Mammary epithelial cell (primary cell): ENCODE measurements at regions not wholly inside any gene's neighbourhood (a gene's known extent, or its start where the extent isn't known, plus 50 kb on each side); places are given as distances from the start of the nearest gene placed in this dataset.

Experiments
- EZH2 ChIP-seq: IDR thresholded peaks from 2 replicates; pipeline ENCODE4 v1.6.1; 2012; ENCODE audit warnings: low read length, inconsistent platforms, borderline replicate concordance
- TF ChIP-seq, protein P1 (sequence below), 2 donors: IDR thresholded peaks in 1 of 2; conservative IDR thresholded peaks in 1 of 2; 2 replicates each; pipeline ENCODE4 v1.5.1; 2011 to 2012; ENCODE audit warnings: inconsistent platforms in 2 of 2, low read length in 2 of 2, mild to moderate bottlenecking in 2 of 2, control low read depth in 1 of 2, low read depth in 1 of 2; ENCODE audit not compliant: insufficient read depth in 1 of 2; ENCODE audit errors: extremely low read depth in 1 of 2

GRCh38 chr18:75912829-75913228 is 485.3 kb upstream of the SMIM21 start:
- no peak for TF ChIP-seq EZH2
- TF ChIP-seq, protein P1, sequence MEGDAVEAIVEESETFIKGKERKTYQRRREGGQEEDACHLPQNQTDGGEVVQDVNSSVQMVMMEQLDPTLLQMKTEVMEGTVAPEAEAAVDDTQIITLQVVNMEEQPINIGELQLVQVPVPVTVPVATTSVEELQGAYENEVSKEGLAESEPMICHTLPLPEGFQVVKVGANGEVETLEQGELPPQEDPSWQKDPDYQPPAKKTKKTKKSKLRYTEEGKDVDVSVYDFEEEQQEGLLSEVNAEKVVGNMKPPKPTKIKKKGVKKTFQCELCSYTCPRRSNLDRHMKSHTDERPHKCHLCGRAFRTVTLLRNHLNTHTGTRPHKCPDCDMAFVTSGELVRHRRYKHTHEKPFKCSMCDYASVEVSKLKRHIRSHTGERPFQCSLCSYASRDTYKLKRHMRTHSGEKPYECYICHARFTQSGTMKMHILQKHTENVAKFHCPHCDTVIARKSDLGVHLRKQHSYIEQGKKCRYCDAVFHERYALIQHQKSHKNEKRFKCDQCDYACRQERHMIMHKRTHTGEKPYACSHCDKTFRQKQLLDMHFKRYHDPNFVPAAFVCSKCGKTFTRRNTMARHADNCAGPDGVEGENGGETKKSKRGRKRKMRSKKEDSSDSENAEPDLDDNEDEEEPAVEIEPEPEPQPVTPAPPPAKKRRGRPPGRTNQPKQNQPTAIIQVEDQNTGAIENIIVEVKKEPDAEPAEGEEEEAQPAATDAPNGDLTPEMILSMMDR (conservative IDR thresholded peaks at IDR 0.05 in 1 of 2, IDR thresholded peaks at IDR 0.05 in 1 of 2; ENCODE audit: extremely low read depth in 1 of 2, insufficient read depth in 1 of 2, low read depth in 1 of 2, low read length in 2 of 2) = no peak
